Stimulated activated CD4-positive, alpha-beta T cell treated with anti-CD3 and anti-CD28 coated beads, Interleukin-15, amount 100 ng/mL, for 48 hours (primary cell): ENCODE measurements at regions not wholly inside any gene's neighbourhood (a gene's known extent, or its start where the extent isn't known, plus 50 kb on each side); places are given as distances from the start of the nearest gene placed in this dataset.

Experiments used
- DNase-seq, 2 donors: peaks; one replicate each; pipeline ENCODE4 v3.0.0-alpha.2; 2020; ENCODE audit warnings: low read depth in 2 of 2

GRCh38 chr16:77592021-77592420 lies 130.3 kb upstream of the NUDT7 start:
- no peak for DNase-seq

- DNase-seq = no peak
Observed at GRCh38 chr16:77594057-77594456, 128.3 kb upstream of the NUDT7 start.

GRCh38 chr16:77594799-77595596 lies 127.3 kb upstream of the NUDT7 start:
- DNase-seq = no peak

- no peak for DNase-seq
Observed at GRCh38 chr16:77596261-77596660, 126.1 kb upstream of the NUDT7 start.

GRCh38 chr16:77599793-77600415 lies 122.4 kb upstream of the NUDT7 start:
- DNase-seq = peak in 1 of 2 donors; percentile 14

- no peak for DNase-seq
Observed at GRCh38 chr16:77600555-77600954, 121.8 kb upstream of the NUDT7 start.

- no peak for DNase-seq
Observed at GRCh38 chr16:77603656-77604055, 118.7 kb upstream of the NUDT7 start.

- DNase-seq = no peak
Observed at GRCh38 chr16:77610496-77610895, 111.8 kb upstream of the NUDT7 start.

- DNase-seq = no peak
Observed at GRCh38 chr16:77611386-77611785, 110.9 kb upstream of the NUDT7 start.

- no peak for DNase-seq
Observed at GRCh38 chr16:77612596-77612995, 109.7 kb upstream of the NUDT7 start.

- no peak for DNase-seq
Observed at GRCh38 chr16:77613095-77613494, 109.2 kb upstream of the NUDT7 start.

- DNase-seq = no peak
Observed at GRCh38 chr16:77617553-77617952, 104.8 kb upstream of the NUDT7 start.

GRCh38 chr16:77617996-77618395 lies 104.3 kb upstream of the NUDT7 start:
- DNase-seq = no peak

GRCh38 chr16:77618951-77619350 lies 103.4 kb upstream of the NUDT7 start:
- no peak for DNase-seq

GRCh38 chr16:77624085-77624484 lies 98.2 kb upstream of the NUDT7 start:
- DNase-seq = no peak

GRCh38 chr16:77636615-77637014 lies 85.7 kb upstream of the NUDT7 start:
- no peak for DNase-seq

- DNase-seq = no peak
Observed at GRCh38 chr16:77637940-77638339, 84.4 kb upstream of the NUDT7 start.

GRCh38 chr16:77643176-77643575 lies 79.1 kb upstream of the NUDT7 start:
- no peak for DNase-seq

GRCh38 chr16:77645764-77646163 lies 76.5 kb upstream of the NUDT7 start:
- DNase-seq = no peak

GRCh38 chr16:77647726-77648125 lies 74.6 kb upstream of the NUDT7 start:
- no peak for DNase-seq

GRCh38 chr16:77650761-77651160 lies 71.6 kb upstream of the NUDT7 start:
- no peak for DNase-seq

GRCh38 chr16:77652399-77652798 lies 69.9 kb upstream of the NUDT7 start:
- DNase-seq = no peak

GRCh38 chr16:77657016-77657415 lies 65.3 kb upstream of the NUDT7 start:
- DNase-seq = no peak

- no peak for DNase-seq
Observed at GRCh38 chr16:77660311-77660710, 62.0 kb upstream of the NUDT7 start.
